OCI-M1 (cell line): ENCODE measurements at regions not wholly inside any gene's neighbourhood (a gene's known extent, or its start where the extent isn't known, plus 50 kb on each side); places are given as distances from the start of the nearest gene placed in this dataset.
"Not testable (repeated sequence)": the region's sequence is repeated elsewhere in the genome, so short reads cannot be mapped to it uniquely, and the experiment has no call there.

Source experiments
- DNase-seq: peaks from one replicate; lab custom pipeline; 2025; lab: John Stamatoyannopoulos, UW

GRCh38 chr18:33854086-33854826, 276.2 kb downstream of the ASXL3 start:
- DNase-seq: no peak

- DNase-seq: no peak
These were observed 275.2 kb downstream of the ASXL3 start for GRCh38 chr18:33853187-33853586.

- DNase-seq: no peak
These were observed 273.6 kb downstream of the ASXL3 start for GRCh38 chr18:33851546-33852078.

- no peak for DNase-seq
These were observed 271.7 kb downstream of the ASXL3 start for GRCh38 chr18:33849731-33850130.

GRCh38 chr18:33844232-33844631, 266.2 kb downstream of the ASXL3 start:
- no peak for DNase-seq

- peak; percentile 16 for DNase-seq
These were observed 263.4 kb downstream of the ASXL3 start for GRCh38 chr18:33841221-33841967.

- DNase-seq: no peak
These were observed 262.2 kb downstream of the ASXL3 start for GRCh38 chr18:33840212-33840593.

- peak; percentile 80 for DNase-seq
These were observed 261.6 kb downstream of the ASXL3 start for GRCh38 chr18:33839452-33840211.

- DNase-seq: no peak
These were observed 260.0 kb downstream of the ASXL3 start for GRCh38 chr18:33838054-33838453.

- DNase-seq: no peak
These were observed 259.2 kb downstream of the ASXL3 start for GRCh38 chr18:33837191-33837590.

GRCh38 chr18:33836564-33836963, 258.5 kb downstream of the ASXL3 start:
- DNase-seq: no peak

- no peak for DNase-seq
These were observed 257.4 kb downstream of the ASXL3 start for GRCh38 chr18:33835419-33835818.

- peak; percentile 36 for DNase-seq
These were observed 255.8 kb downstream of the ASXL3 start for GRCh38 chr18:33833842-33834241.

- no peak for DNase-seq
These were observed 253.4 kb downstream of the ASXL3 start for GRCh38 chr18:33831424-33831823.

- DNase-seq: no peak
These were observed 252.2 kb downstream of the ASXL3 start for GRCh38 chr18:33830213-33830612.

- DNase-seq: no peak
These were observed 250.9 kb downstream of the ASXL3 start for GRCh38 chr18:33828949-33829348.

- no peak for DNase-seq
These were observed 248.1 kb downstream of the ASXL3 start for GRCh38 chr18:33826151-33826550.

- no peak for DNase-seq
These were observed 243.5 kb downstream of the ASXL3 start for GRCh38 chr18:33821503-33821902.

- DNase-seq: no peak
These were observed 242.7 kb downstream of the ASXL3 start for GRCh38 chr18:33820517-33821371.

GRCh38 chr18:33819692-33820343, 241.8 kb downstream of the ASXL3 start:
- DNase-seq: not testable (repeated sequence)

- no peak for DNase-seq
These were observed 240.1 kb downstream of the ASXL3 start for GRCh38 chr18:33818145-33818544.
